ENCODE measurements at regions not wholly inside any gene's neighbourhood (a gene's known extent, or its start where the extent isn't known, plus 50 kb on each side); places are given as distances from the start of the nearest gene placed in this dataset.

DNA sequence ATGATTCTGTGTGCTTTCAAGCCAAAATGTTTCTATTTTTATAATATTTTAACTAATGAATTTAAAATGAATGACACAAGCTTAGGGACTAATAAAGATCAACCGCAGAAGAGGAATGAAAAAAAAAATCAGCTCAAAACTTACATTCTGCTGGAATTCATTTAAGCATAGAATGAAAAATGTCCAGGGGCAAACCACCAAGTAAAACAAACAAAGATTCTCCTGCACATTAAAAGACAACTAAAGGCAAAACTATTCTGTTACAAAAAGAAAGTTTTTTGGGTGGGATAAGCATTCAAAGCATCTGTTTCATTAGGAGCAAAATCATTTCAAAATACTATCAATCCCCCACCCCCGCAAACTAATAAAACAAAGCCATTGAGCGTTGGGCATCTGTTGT, 99.3 kb upstream of the SOX11 start:
- ChIA-PET POLR2A (no interaction called here), SMC1A (ENCODE audit: uncharacterized antibody, unreplicated experiment) (interaction anchor here (1.2 kb wide), 1 partner anchor 9 kb away, joined by 3 read pairs; no protein-coding TSS in a partner anchor), RAD21 (ENCODE audit: unreplicated experiment) (no interaction called here), CTCF (no interaction called here)
- intact Hi-C loops (cut with micrococcal nuclease; ENCODE audit: unreplicated experiment): no loop called here
- FAIRE-seq (no peak), DNase-seq (ENCODE audit: low read depth, low spot score) (no peak), ATAC-seq (no peak)
- H2AFZ ChIP-seq (ENCODE audit: control insufficient read depth, low read depth, low read length): no peak overlapping the region
- H3K9me3 ChIP-seq (replicated peaks; ENCODE audit: control insufficient read depth, insufficient read depth, low read length): no peaks in the 10 kb centered on the region
- TF ChIP-seq MEF2B (IDR thresholded peaks at IDR 0.05; ENCODE audit: partially characterized antibody, poor library complexity, severe bottlenecking) (no peak), JUNB (IDR thresholded peaks at IDR 0.05) (no peak)
- H4K20me1 ChIP-seq (ENCODE audit: control insufficient read depth, insufficient read depth): no peaks in the 10 kb centered on the region
- in situ Hi-C loops (cut with MboI): no loop called here
- BruUV-seq (replicated peaks): no TSS peak
- no peaks in the 10 kb centered on the region for H3K36me3 ChIP-seq (ENCODE audit: control insufficient read depth in 2 of 2, insufficient read depth in 2 of 2, low read length in 1 of 2)
- H3K4me2 ChIP-seq (ENCODE audit: control insufficient read depth, insufficient read depth): no peak overlapping the region
- no peak overlapping the region for H3K4me3 ChIP-seq
- H3K9ac ChIP-seq (ENCODE audit: control insufficient read depth, insufficient read depth, low read length): no peak overlapping the region
- H3K79me2 ChIP-seq (ENCODE audit: control insufficient read depth, insufficient read depth, low read length): no peaks in the 10 kb centered on the region
- no peaks in the 10 kb centered on the region for H3K27me3 ChIP-seq (replicated peaks in 1 of 2; ENCODE audit: control insufficient read depth in 2 of 2, insufficient read depth in 2 of 2, low read length in 1 of 2)
- H3K4me1 ChIP-seq (ENCODE audit: control insufficient read depth, insufficient read depth, low read length): no peaks in the 10 kb centered on the region
- WGBS (ENCODE audit: insufficient coverage, insufficient replicate concordance, low lambda C conversion rate, missing lambda C conversion rate): 31% methylated on average over 3 of the region's 3 CpGs
- H3K27ac ChIP-seq (ENCODE audit: control insufficient read depth, insufficient read depth): no peak overlapping the region

DNA sequence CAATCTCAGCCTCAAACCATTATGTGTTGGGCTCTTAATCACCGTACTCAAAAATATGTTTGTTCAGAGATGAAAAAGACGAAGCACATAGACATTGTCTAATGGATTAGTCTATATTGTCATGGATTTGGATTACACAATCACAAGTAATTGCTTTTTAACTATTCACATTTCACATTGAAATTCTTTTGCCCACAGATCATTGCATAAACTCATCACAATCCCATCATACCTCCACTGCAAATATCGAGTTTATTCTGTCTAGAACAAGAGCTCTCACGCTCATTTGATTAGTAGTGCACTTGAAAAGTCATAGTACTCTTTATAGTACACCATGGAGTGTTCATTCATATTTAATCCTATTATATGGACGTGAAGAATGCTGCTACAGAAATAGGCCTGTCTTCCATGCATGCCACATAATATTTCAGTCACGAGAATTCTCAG, 97.9 kb upstream of the SOX11 start:
- ChIA-PET CTCF (no interaction called here), RAD21 (ENCODE audit: unreplicated experiment) (no interaction called here), SMC1A (ENCODE audit: uncharacterized antibody, unreplicated experiment) (no interaction called here), POLR2A (no interaction called here)
- H3K27ac ChIP-seq (ENCODE audit: control insufficient read depth, insufficient read depth): no peak overlapping the region
- no peaks in the 10 kb centered on the region for H3K4me1 ChIP-seq (ENCODE audit: control insufficient read depth, insufficient read depth, low read length)
- H3K79me2 ChIP-seq (ENCODE audit: control insufficient read depth, insufficient read depth, low read length): no peaks in the 10 kb centered on the region
- no peak overlapping the region for H2AFZ ChIP-seq (ENCODE audit: control insufficient read depth, low read depth, low read length)
- no peaks in the 10 kb centered on the region for H3K9me3 ChIP-seq (replicated peaks; ENCODE audit: control insufficient read depth, insufficient read depth, low read length)
- BruUV-seq (replicated peaks): no TSS peak
- WGBS (ENCODE audit: insufficient coverage, insufficient replicate concordance, low lambda C conversion rate, missing lambda C conversion rate): 2% methylated on average over 6 of the region's 6 CpGs
- H3K9ac ChIP-seq (ENCODE audit: control insufficient read depth, insufficient read depth, low read length): no peak overlapping the region
- ATAC-seq: no peak
- no peak for FAIRE-seq
- no peaks in the 10 kb centered on the region for H4K20me1 ChIP-seq (ENCODE audit: control insufficient read depth, insufficient read depth)
- no peaks in the 10 kb centered on the region for H3K36me3 ChIP-seq (ENCODE audit: control insufficient read depth in 2 of 2, insufficient read depth in 2 of 2, low read length in 1 of 2)
- no peaks in the 10 kb centered on the region for H3K27me3 ChIP-seq (replicated peaks in 1 of 2; ENCODE audit: control insufficient read depth in 2 of 2, insufficient read depth in 2 of 2, low read length in 1 of 2)
- H3K4me3 ChIP-seq: no peak overlapping the region
- no peak for DNase-seq (ENCODE audit: low read depth, low spot score)
- in situ Hi-C loops (cut with MboI): no loop called here
- H3K4me2 ChIP-seq (ENCODE audit: control insufficient read depth, insufficient read depth): no peak overlapping the region
- intact Hi-C loops (cut with micrococcal nuclease; ENCODE audit: unreplicated experiment): no loop called here
- TF ChIP-seq EGR1 (IDR thresholded peaks at IDR 0.05; ENCODE audit: borderline replicate concordance in 1 of 2, low read depth in 2 of 2, low read length in 2 of 2): no peak
- TF ChIP-seq, protein P1, sequence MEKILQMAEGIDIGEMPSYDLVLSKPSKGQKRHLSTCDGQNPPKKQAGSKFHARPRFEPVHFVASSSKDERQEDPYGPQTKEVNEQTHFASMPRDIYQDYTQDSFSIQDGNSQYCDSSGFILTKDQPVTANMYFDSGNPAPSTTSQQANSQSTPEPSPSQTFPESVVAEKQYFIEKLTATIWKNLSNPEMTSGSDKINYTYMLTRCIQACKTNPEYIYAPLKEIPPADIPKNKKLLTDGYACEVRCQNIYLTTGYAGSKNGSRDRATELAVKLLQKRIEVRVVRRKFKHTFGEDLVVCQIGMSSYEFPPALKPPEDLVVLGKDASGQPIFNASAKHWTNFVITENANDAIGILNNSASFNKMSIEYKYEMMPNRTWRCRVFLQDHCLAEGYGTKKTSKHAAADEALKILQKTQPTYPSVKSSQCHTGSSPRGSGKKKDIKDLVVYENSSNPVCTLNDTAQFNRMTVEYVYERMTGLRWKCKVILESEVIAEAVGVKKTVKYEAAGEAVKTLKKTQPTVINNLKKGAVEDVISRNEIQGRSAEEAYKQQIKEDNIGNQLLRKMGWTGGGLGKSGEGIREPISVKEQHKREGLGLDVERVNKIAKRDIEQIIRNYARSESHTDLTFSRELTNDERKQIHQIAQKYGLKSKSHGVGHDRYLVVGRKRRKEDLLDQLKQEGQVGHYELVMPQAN (conservative IDR thresholded peaks at IDR 0.05): no peak
- no peak for TF ChIP-seq SMAD5 (IDR thresholded peaks at IDR 0.05; ENCODE audit: low read depth)
- no peak for TF ChIP-seq TARDBP (IDR thresholded peaks at IDR 0.05; ENCODE audit: borderline replicate concordance)
- no peak for TF ChIP-seq RELA (IDR thresholded peaks at IDR 0.05; ENCODE audit: borderline replicate concordance, partially characterized antibody)
- TF ChIP-seq ZNF274 (IDR thresholded peaks at IDR 0.05; ENCODE audit: insufficient read depth, insufficient read length): no peak
- TF ChIP-seq ZNF207 (IDR thresholded peaks at IDR 0.05; ENCODE audit: borderline replicate concordance): no peak
- TF ChIP-seq, protein P2, sequence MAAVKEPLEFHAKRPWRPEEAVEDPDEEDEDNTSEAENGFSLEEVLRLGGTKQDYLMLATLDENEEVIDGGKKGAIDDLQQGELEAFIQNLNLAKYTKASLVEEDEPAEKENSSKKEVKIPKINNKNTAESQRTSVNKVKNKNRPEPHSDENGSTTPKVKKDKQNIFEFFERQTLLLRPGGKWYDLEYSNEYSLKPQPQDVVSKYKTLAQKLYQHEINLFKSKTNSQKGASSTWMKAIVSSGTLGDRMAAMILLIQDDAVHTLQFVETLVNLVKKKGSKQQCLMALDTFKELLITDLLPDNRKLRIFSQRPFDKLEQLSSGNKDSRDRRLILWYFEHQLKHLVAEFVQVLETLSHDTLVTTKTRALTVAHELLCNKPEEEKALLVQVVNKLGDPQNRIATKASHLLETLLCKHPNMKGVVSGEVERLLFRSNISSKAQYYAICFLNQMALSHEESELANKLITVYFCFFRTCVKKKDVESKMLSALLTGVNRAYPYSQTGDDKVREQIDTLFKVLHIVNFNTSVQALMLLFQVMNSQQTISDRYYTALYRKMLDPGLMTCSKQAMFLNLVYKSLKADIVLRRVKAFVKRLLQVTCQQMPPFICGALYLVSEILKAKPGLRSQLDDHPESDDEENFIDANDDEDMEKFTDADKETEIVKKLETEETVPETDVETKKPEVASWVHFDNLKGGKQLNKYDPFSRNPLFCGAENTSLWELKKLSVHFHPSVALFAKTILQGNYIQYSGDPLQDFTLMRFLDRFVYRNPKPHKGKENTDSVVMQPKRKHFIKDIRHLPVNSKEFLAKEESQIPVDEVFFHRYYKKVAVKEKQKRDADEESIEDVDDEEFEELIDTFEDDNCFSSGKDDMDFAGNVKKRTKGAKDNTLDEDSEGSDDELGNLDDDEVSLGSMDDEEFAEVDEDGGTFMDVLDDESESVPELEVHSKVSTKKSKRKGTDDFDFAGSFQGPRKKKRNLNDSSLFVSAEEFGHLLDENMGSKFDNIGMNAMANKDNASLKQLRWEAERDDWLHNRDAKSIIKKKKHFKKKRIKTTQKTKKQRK (IDR thresholded peaks at IDR 0.05; ENCODE audit: low read depth, low read length): no peak
- TF ChIP-seq MYB (IDR thresholded peaks at IDR 0.05; ENCODE audit: borderline replicate concordance, low read depth, low read length): no peak
- TF ChIP-seq CBFB (IDR thresholded peaks at IDR 0.05; ENCODE audit: low read depth): no peak
- no peak for TF ChIP-seq BHLHE40 (IDR thresholded peaks at IDR 0.05; ENCODE audit: borderline replicate concordance in 1 of 2, low read depth in 2 of 2, low read length in 1 of 2)
- no peak for TF ChIP-seq NR2C1 (IDR thresholded peaks at IDR 0.05)
- TF ChIP-seq CBX5 (IDR thresholded peaks at IDR 0.05; ENCODE audit: low read depth): no peak

Measured in GM12878 (cell line).